BLaER1 treated with 17β-estradiol and CSF1 and Interleukin-3, amounts not matched to agents 10 nM and 100 nM (cell line): ENCODE measurements at regions not wholly inside any gene's neighbourhood (a gene's known extent, or its start where the extent isn't known, plus 50 kb on each side); places are given as distances from the start of the nearest gene placed in this dataset.

ENCODE experiments used
- H3K27ac ChIP-seq, 11 experiments: shearing (Covaris generic); formaldehyde crosslinking; 2 replicates each; pipeline ENCODE4 v1.8.1; 2022
- H3K27me3 ChIP-seq, 11 experiments: shearing (Covaris generic); formaldehyde crosslinking; 2 replicates each; pipeline ENCODE4 v1.8.1; 2022
- H3K36me3 ChIP-seq, 11 experiments: shearing (Covaris generic); formaldehyde crosslinking; 2 replicates each; pipeline ENCODE4 v1.8.1; 2022
- H3K4me1 ChIP-seq, 10 experiments: shearing (Covaris generic); formaldehyde crosslinking; 2 replicates each; pipeline ENCODE4 v1.8.1; 2022
- H3K4me2 ChIP-seq, 11 experiments: shearing (Covaris generic); formaldehyde crosslinking; 2 replicates each; pipeline ENCODE4 v1.8.1; 2022
- H3K4me3 ChIP-seq, 10 experiments: shearing (Covaris generic); formaldehyde crosslinking; 2 replicates each; pipeline ENCODE4 v1.8.1; 2022
- H3K9ac ChIP-seq, 11 experiments: shearing (Covaris generic); formaldehyde crosslinking; 2 replicates each; pipeline ENCODE4 v1.8.1; 2022
- H3K9me3 ChIP-seq, 11 experiments: shearing (Covaris generic); formaldehyde crosslinking; replicated peaks in 1 of 11; 2 replicates each; pipeline ENCODE4 v1.8.1; 2022
- H4K20me1 ChIP-seq, 11 experiments: shearing (Covaris generic); formaldehyde crosslinking; 2 replicates each; pipeline ENCODE4 v1.8.1; 2022
- Cebpa-rat ChIP-seq, 11 experiments: shearing (Covaris generic); IDR thresholded peaks; 2 replicates each; pipeline ENCODE4 v1.8.1; 2022

- H3K27me3 ChIP-seq, result no peaks in the 10 kb centered on the region
- H3K36me3 ChIP-seq, result no peaks in the 10 kb centered on the region
- H3K27ac ChIP-seq, result no peak overlapping the region; a peak in 1 of 22 replicates
- peak overlapping the region in 4 of 11 experiments; percentile 6 to 79 (median 46); a peak in 6 of 22 replicates for H3K4me2 ChIP-seq
- no peak overlapping the region for H3K4me3 ChIP-seq
- H3K4me1 ChIP-seq, result peaks cover 0 to 18% (median 0%) of the 10 kb centered on the region in 10 experiments; a peak in 6 of 20 replicates
- no peak overlapping the region for H3K9ac ChIP-seq
- H3K9me3 ChIP-seq, result no peaks in the 10 kb centered on the region
- no peak for TF ChIP-seq Cebpa-rat (IDR thresholded peaks at IDR 0.05)
- no peaks in the 10 kb centered on the region for H4K20me1 ChIP-seq
Measured at GRCh38 chr3:152623286-152623911, 211.5 kb upstream of the P2RY1 start.

GRCh38 chr3:152626226-152626625 is 208.7 kb upstream of the P2RY1 start:
- Histone ChIP-seq H3K4me3 (no peak overlapping the region), H3K36me3 (no peaks in the 10 kb centered on the region), H3K27me3 (no peaks in the 10 kb centered on the region), H3K27ac (no peak overlapping the region), H3K4me2 (no peak overlapping the region), H4K20me1 (no peaks in the 10 kb centered on the region), H3K9ac (no peak overlapping the region), H3K4me1 (peaks cover 0 to 18% (median 0%) of the 10 kb centered on the region in 10 experiments; a peak in 6 of 20 replicates), H3K9me3 (peaks cover 0 to 5% (median 0%) of the 10 kb centered on the region in 11 experiments; a peak in 2 of 22 replicates)
- TF ChIP-seq Cebpa-rat (IDR thresholded peaks at IDR 0.05), result peak in 4 of 11 experiments; percentile 41 to 68 (median 60); a peak in 5 of 22 replicates

GRCh38 chr3:152628496-152628895 is 206.4 kb upstream of the P2RY1 start:
- no peak for TF ChIP-seq Cebpa-rat (IDR thresholded peaks at IDR 0.05)
- no peak overlapping the region for H3K4me2 ChIP-seq
- no peak overlapping the region for H3K9ac ChIP-seq
- H3K27me3 ChIP-seq, result no peaks in the 10 kb centered on the region
- no peak overlapping the region for H3K27ac ChIP-seq
- H3K36me3 ChIP-seq, result no peaks in the 10 kb centered on the region
- peaks cover 0 to 9% (median 0%) of the 10 kb centered on the region in 10 experiments; a peak in 6 of 20 replicates for H3K4me1 ChIP-seq
- no peak overlapping the region for H3K4me3 ChIP-seq
- no peaks in the 10 kb centered on the region for H4K20me1 ChIP-seq
- H3K9me3 ChIP-seq, result peaks cover 0 to 5% (median 0%) of the 10 kb centered on the region in 11 experiments; a peak in 2 of 22 replicates

GRCh38 chr3:152629363-152630122 is 205.4 kb upstream of the P2RY1 start:
- Histone ChIP-seq H3K27me3 (no peaks in the 10 kb centered on the region), H3K4me1 (no peaks in the 10 kb centered on the region), H3K4me2 (no peak overlapping the region), H4K20me1 (no peaks in the 10 kb centered on the region), H3K27ac (no peak overlapping the region), H3K9ac (no peak overlapping the region), H3K36me3 (no peaks in the 10 kb centered on the region), H3K9me3 (peaks cover 0 to 5% (median 0%) of the 10 kb centered on the region in 11 experiments; a peak in 2 of 22 replicates), H3K4me3 (no peak overlapping the region)
- no peak for TF ChIP-seq Cebpa-rat (IDR thresholded peaks at IDR 0.05)

GRCh38 chr3:152635389-152635788 is 199.5 kb upstream of the P2RY1 start:
- Histone ChIP-seq H3K4me3 (no peak overlapping the region), H3K27ac (no peak overlapping the region), H4K20me1 (no peaks in the 10 kb centered on the region), H3K4me1 (no peaks in the 10 kb centered on the region), H3K9ac (no peak overlapping the region), H3K4me2 (no peak overlapping the region), H3K9me3 (peaks cover 0 to 5% (median 0%) of the 10 kb centered on the region in 11 experiments; a peak in 1 of 22 replicates), H3K27me3 (no peaks in the 10 kb centered on the region), H3K36me3 (no peaks in the 10 kb centered on the region)
- TF ChIP-seq Cebpa-rat (IDR thresholded peaks at IDR 0.05), result no peak

GRCh38 chr3:152636651-152637050 is 198.3 kb upstream of the P2RY1 start:
- Histone ChIP-seq H4K20me1 (no peaks in the 10 kb centered on the region), H3K4me3 (no peak overlapping the region), H3K4me2 (no peak overlapping the region), H3K27ac (no peak overlapping the region), H3K9me3 (no peaks in the 10 kb centered on the region), H3K27me3 (no peaks in the 10 kb centered on the region), H3K9ac (no peak overlapping the region), H3K36me3 (no peaks in the 10 kb centered on the region), H3K4me1 (no peaks in the 10 kb centered on the region)
- no peak for TF ChIP-seq Cebpa-rat (IDR thresholded peaks at IDR 0.05)

GRCh38 chr3:152638214-152638613 is 196.7 kb upstream of the P2RY1 start:
- no peaks in the 10 kb centered on the region for H3K4me1 ChIP-seq
- H3K27ac ChIP-seq, result no peak overlapping the region
- no peaks in the 10 kb centered on the region for H3K36me3 ChIP-seq
- no peak overlapping the region for H3K4me2 ChIP-seq
- no peaks in the 10 kb centered on the region for H3K27me3 ChIP-seq
- no peak overlapping the region for H3K4me3 ChIP-seq
- no peak overlapping the region for H3K9ac ChIP-seq
- H4K20me1 ChIP-seq, result no peaks in the 10 kb centered on the region
- no peaks in the 10 kb centered on the region for H3K9me3 ChIP-seq
- TF ChIP-seq Cebpa-rat (IDR thresholded peaks at IDR 0.05), result no peak

- Histone ChIP-seq H3K9me3 (no peaks in the 10 kb centered on the region), H3K27me3 (no peaks in the 10 kb centered on the region), H3K4me1 (no peaks in the 10 kb centered on the region), H3K36me3 (no peaks in the 10 kb centered on the region), H4K20me1 (no peaks in the 10 kb centered on the region), H3K4me3 (no peak overlapping the region), H3K9ac (no peak overlapping the region), H3K27ac (no peak overlapping the region), H3K4me2 (no peak overlapping the region)
- peak in 1 of 11 experiments; percentile 41; a peak in 2 of 22 replicates for TF ChIP-seq Cebpa-rat (IDR thresholded peaks at IDR 0.05)
Measured at GRCh38 chr3:152638707-152639450, 196.1 kb upstream of the P2RY1 start.

GRCh38 chr3:152641198-152641597 is 193.7 kb upstream of the P2RY1 start:
- H4K20me1 ChIP-seq, result no peaks in the 10 kb centered on the region
- H3K9ac ChIP-seq, result no peak overlapping the region
- H3K27ac ChIP-seq, result no peak overlapping the region
- peaks cover 0 to 6% (median 5%) of the 10 kb centered on the region in 11 experiments; a peak in 7 of 22 replicates for H3K9me3 ChIP-seq
- H3K4me1 ChIP-seq, result no peaks in the 10 kb centered on the region
- H3K4me2 ChIP-seq, result no peak overlapping the region
- TF ChIP-seq Cebpa-rat (IDR thresholded peaks at IDR 0.05), result no peak
- H3K27me3 ChIP-seq, result no peaks in the 10 kb centered on the region
- no peak overlapping the region for H3K4me3 ChIP-seq
- no peaks in the 10 kb centered on the region for H3K36me3 ChIP-seq
